ENCODE measurements at regions not wholly inside any gene's neighbourhood (a gene's known extent, or its start where the extent isn't known, plus 50 kb on each side); places are given as distances from the start of the nearest gene placed in this dataset.

DNA sequence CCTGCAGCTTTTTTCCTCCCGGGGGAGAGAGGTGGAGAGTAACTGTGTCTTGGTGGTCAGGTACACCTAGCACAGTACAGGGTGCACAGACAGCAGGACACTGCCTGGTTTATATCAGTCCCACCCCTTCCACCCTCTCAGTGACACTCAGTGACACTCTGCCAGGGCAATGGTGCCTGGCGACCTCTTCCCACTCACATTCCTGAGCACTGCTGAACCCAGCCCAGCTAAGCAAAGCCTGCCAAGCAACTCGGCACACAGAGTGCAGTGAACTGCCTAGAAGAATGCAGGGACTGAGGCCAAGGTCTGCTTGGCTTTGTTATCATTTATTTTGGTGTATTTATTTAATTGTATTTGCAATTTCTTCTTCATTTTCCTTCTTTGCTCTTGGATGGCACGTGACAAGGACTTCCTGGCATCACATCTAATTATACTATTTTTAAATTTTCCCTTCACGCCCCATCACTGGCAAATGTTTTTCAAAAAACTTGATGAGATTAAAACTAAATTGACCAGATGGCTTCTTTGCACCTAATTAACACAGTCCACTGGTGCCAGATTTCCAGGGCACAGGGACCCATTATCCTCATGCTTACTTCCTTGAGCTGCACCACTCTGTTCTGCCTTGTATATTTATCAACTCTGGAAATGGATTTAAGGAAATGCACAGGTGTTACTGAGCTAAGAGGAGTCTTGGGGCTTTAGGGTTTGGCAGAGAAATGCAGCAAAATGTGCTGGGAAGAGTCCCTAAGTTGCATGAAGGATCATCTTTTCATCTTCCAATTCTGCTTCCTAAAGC, 205.6 kb downstream of the ADAMTS15 start:
- DNase-seq = peak; percentile 86
- Histone ChIP-seq H3K4me3 (peak overlapping the region; percentile 11), H3K27ac (replicated peaks) (peak overlapping the region; percentile 92), H3K36me3 (no peaks in the 10 kb centered on the region), H3K27me3 (ENCODE audit: low read depth) (no peaks in the 10 kb centered on the region), H3K4me1 (peaks cover 61% of the 10 kb centered on the region), H3K9me3 (replicated peaks) (peaks cover 22% of the 10 kb centered on the region)
- TF ChIP-seq, protein P1, sequence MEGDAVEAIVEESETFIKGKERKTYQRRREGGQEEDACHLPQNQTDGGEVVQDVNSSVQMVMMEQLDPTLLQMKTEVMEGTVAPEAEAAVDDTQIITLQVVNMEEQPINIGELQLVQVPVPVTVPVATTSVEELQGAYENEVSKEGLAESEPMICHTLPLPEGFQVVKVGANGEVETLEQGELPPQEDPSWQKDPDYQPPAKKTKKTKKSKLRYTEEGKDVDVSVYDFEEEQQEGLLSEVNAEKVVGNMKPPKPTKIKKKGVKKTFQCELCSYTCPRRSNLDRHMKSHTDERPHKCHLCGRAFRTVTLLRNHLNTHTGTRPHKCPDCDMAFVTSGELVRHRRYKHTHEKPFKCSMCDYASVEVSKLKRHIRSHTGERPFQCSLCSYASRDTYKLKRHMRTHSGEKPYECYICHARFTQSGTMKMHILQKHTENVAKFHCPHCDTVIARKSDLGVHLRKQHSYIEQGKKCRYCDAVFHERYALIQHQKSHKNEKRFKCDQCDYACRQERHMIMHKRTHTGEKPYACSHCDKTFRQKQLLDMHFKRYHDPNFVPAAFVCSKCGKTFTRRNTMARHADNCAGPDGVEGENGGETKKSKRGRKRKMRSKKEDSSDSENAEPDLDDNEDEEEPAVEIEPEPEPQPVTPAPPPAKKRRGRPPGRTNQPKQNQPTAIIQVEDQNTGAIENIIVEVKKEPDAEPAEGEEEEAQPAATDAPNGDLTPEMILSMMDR (IDR thresholded peaks at IDR 0.05; ENCODE audit: borderline replicate concordance) = no peak
- intact Hi-C loops (cut with micrococcal nuclease) = no loop called here

GRCh38 chr11:130655300-130655699, 206.9 kb downstream of the ADAMTS15 start:
- H3K9me3 ChIP-seq (replicated peaks) = peaks cover 22% of the 10 kb centered on the region
- no peak for DNase-seq
- TF ChIP-seq, protein P1 (IDR thresholded peaks at IDR 0.05; ENCODE audit: borderline replicate concordance) = no peak
- intact Hi-C loops (cut with micrococcal nuclease) = no loop called here
- no peaks in the 10 kb centered on the region for H3K36me3 ChIP-seq
- peak overlapping the region; percentile 92 for H3K27ac ChIP-seq (replicated peaks)
- H3K27me3 ChIP-seq (ENCODE audit: low read depth) = no peaks in the 10 kb centered on the region
- peaks cover 48% of the 10 kb centered on the region for H3K4me1 ChIP-seq
- no peak overlapping the region for H3K4me3 ChIP-seq

DNA sequence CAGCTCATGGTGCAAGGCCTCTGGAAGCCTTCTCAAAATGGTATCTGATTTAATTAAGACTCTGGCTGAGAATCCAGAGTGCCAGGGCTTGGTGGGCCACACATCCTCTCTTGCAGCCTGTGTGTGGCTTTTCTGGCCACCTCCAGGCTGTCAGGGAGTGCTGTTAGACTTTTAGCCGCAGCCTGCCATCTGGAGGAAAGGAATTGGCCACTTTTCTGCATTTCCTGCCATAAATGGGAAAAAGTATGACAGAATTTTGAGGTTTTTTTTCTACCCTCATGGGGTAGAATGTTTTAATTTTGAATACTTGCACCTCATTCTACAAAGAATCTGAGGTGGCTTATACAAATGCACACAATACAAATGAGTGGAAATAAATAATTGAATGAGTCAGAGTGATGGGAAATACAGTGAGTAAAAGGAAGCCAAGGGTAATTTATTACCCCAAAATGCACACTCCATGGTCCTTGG, 218.4 kb downstream of the ADAMTS15 start:
- DNase-seq = no peak
- no peak overlapping the region for H3K27ac ChIP-seq (replicated peaks)

DNA sequence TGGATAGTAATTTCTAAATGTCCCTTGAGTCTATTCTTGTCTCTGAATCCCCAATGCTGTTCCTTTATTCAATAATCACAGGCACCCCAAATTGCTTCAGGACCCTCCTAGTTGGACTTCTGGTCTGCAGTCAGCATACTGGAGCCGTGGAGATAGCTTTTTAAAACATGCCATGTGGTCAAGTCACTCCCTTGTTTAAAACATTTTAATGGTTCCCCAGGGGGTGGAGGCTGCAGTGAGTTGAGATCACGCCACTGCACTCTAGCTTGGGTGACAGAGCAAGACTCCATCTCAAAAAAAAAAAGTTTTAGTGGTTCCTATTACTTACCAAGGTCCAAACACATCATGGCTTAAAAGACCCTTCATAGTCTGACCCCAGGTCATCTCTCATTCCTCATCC, 220.3 kb downstream of the ADAMTS15 start:
- intact Hi-C loops (cut with micrococcal nuclease) = no loop called here
- no peaks in the 10 kb centered on the region for H3K9me3 ChIP-seq (replicated peaks)
- no peak for DNase-seq
- H3K4me1 ChIP-seq = peaks cover 31% of the 10 kb centered on the region
- no peaks in the 10 kb centered on the region for H3K27me3 ChIP-seq (ENCODE audit: low read depth)
- H3K27ac ChIP-seq (replicated peaks) = no peak overlapping the region
- no peaks in the 10 kb centered on the region for H3K36me3 ChIP-seq
- TF ChIP-seq, protein P1 (IDR thresholded peaks at IDR 0.05; ENCODE audit: borderline replicate concordance) = no peak
- H3K4me3 ChIP-seq = no peak overlapping the region

More for the DNA sequence above, 218.4 kb downstream of the ADAMTS15 start:
- Histone ChIP-seq H3K4me1 (peaks cover 12% of the 10 kb centered on the region), H3K4me3 (no peak overlapping the region), H3K36me3 (no peaks in the 10 kb centered on the region), H3K27me3 (ENCODE audit: low read depth) (no peaks in the 10 kb centered on the region), H3K9me3 (replicated peaks) (no peaks in the 10 kb centered on the region)
- intact Hi-C loops (cut with micrococcal nuclease) = no loop called here
- TF ChIP-seq, protein P1 (IDR thresholded peaks at IDR 0.05; ENCODE audit: borderline replicate concordance) = no peak

GRCh38 chr11:130670200-130670599, 221.8 kb downstream of the ADAMTS15 start:
- no peaks in the 10 kb centered on the region for H3K9me3 ChIP-seq (replicated peaks)
- no peaks in the 10 kb centered on the region for H3K27me3 ChIP-seq (ENCODE audit: low read depth)
- peaks cover 41% of the 10 kb centered on the region for H3K4me1 ChIP-seq
- no peak for DNase-seq
- intact Hi-C loops (cut with micrococcal nuclease) = no loop called here
- TF ChIP-seq, protein P1 (IDR thresholded peaks at IDR 0.05; ENCODE audit: borderline replicate concordance) = no peak
- no peak overlapping the region for H3K4me3 ChIP-seq
- no peaks in the 10 kb centered on the region for H3K36me3 ChIP-seq
- peak overlapping the region; percentile 39 for H3K27ac ChIP-seq (replicated peaks)
